GM23338 (cell line): ENCODE measurements at regions not wholly inside any gene's neighbourhood (a gene's known extent, or its start where the extent isn't known, plus 50 kb on each side); places are given as distances from the start of the nearest gene placed in this dataset.
"Not testable (repeated sequence)": the region's sequence is repeated elsewhere in the genome, so short reads cannot be mapped to it uniquely, and the experiment has no call there.

Source experiments
- ATAC-seq: fragments of 200-7000 bp; cut with Tn5 transposase; 3 replicates; pipeline ENCODE4 v1.9.1; 2020
- DNase-seq: peaks from one replicate; pipeline ENCODE4 v3.0.0-alpha.2; 2015; ENCODE audit warnings: low spot score
- H2AFZ ChIP-seq: fragments of 200-600 bp; sonication (generic); 2 replicates; pipeline ENCODE4 v1.8.0; 2016; ENCODE audit warnings: antibody characterized with exemption, mild to moderate bottlenecking, moderate library complexity
- H3F3A ChIP-seq: fragments of 200-600 bp; sonication (generic); replicated peaks from 2 replicates; pipeline ENCODE4 v1.8.0; 2017; ENCODE audit warnings: antibody characterized with exemption, mixed run types, low read depth
- H3K27ac ChIP-seq: fragments of 200-600 bp; sonication (generic); 2 replicates; pipeline ENCODE4 v1.6.1; 2016; ENCODE audit warnings: low read depth
- H3K27me3 ChIP-seq: fragments of 200-600 bp; sonication (generic); 2 replicates; pipeline ENCODE4 v1.8.0; 2016; ENCODE audit warnings: mild to moderate bottlenecking, mixed run types, moderate library complexity; ENCODE audit not compliant: insufficient read depth
- H3K36me3 ChIP-seq: fragments of 200-600 bp; sonication (generic); 2 replicates; pipeline ENCODE4 v1.8.0; 2016; ENCODE audit warnings: mild to moderate bottlenecking; ENCODE audit not compliant: insufficient read depth
- H3K4me1 ChIP-seq: fragments of 200-600 bp; sonication (generic); 2 replicates; pipeline ENCODE4 v1.8.0; 2016; ENCODE audit warnings: mild to moderate bottlenecking, moderate library complexity; ENCODE audit not compliant: insufficient read depth
- H3K4me2 ChIP-seq: fragments of 200-600 bp; sonication (generic); 2 replicates; pipeline ENCODE4 v1.7.1; 2017; ENCODE audit warnings: mixed run types
- H3K4me3 ChIP-seq: fragments of 200-600 bp; sonication (generic); 2 replicates; pipeline ENCODE4 v1.6.1; 2016; ENCODE audit warnings: mixed run types
- H3K79me2 ChIP-seq: fragments of 200-600 bp; sonication (generic); replicated peaks from 2 replicates; pipeline ENCODE4 v1.8.0; 2017; ENCODE audit warnings: mild to moderate bottlenecking; ENCODE audit not compliant: insufficient read depth
- H3K9me2 ChIP-seq: fragments of 200-600 bp; sonication (generic); 2 replicates; pipeline ENCODE4 v1.8.0; 2017; ENCODE audit not compliant: insufficient read depth
- H4K20me1 ChIP-seq: fragments of 200-600 bp; sonication (generic); replicated peaks from 2 replicates; pipeline ENCODE4 v1.8.0; 2017; ENCODE audit warnings: mild to moderate bottlenecking; ENCODE audit not compliant: insufficient read depth
- H3K27ac Mint-ChIP-seq: 2 replicates; pipeline ENCODE4 v1.8.0; 2020; ENCODE audit warnings: inconsistent platforms, mild to moderate bottlenecking, moderate library complexity, mixed read lengths
- H3K27me3 Mint-ChIP-seq: 3 replicates; pipeline ENCODE4 v1.8.0; 2022; ENCODE audit warnings: low read depth, mild to moderate bottlenecking, moderate library complexity, mixed read lengths, inconsistent platforms; ENCODE audit not compliant: insufficient read depth, poor library complexity
- H3K36me3 Mint-ChIP-seq: 3 replicates; pipeline ENCODE4 v1.8.0; 2021; ENCODE audit warnings: low read depth, mild to moderate bottlenecking, inconsistent platforms, moderate library complexity, mixed read lengths
- H3K4me1 Mint-ChIP-seq: 3 replicates; pipeline ENCODE4 v1.8.0; 2020; ENCODE audit warnings: mild to moderate bottlenecking, inconsistent platforms, mixed read lengths
- H3K4me3 Mint-ChIP-seq: 3 replicates; pipeline ENCODE4 v1.8.0; 2021; ENCODE audit warnings: moderate library complexity, mild to moderate bottlenecking, inconsistent platforms, mixed read lengths
- H3K9me3 Mint-ChIP-seq: 3 replicates; pipeline ENCODE4 v1.8.0; 2020; ENCODE audit warnings: moderate library complexity, mild to moderate bottlenecking, inconsistent platforms, mixed read lengths
- CREB1 ChIP-seq: fragments of 250-450 bp; sonication (Bioruptor Pico); IDR thresholded peaks from 2 replicates; pipeline ENCODE4 v1.5.0; 2020; ENCODE audit warnings: low read depth, mild to moderate bottlenecking, moderate library complexity
- EZH2phosphoT487 ChIP-seq: fragments of 200-600 bp; sonication (generic); IDR thresholded peaks from one replicate; pipeline ENCODE4 v1.8.1; 2018; ENCODE audit warnings: antibody characterized with exemption; ENCODE audit not compliant: unreplicated experiment
- POLR2AphosphoS5 ChIP-seq: IDR thresholded peaks from 2 replicates; pipeline ENCODE4 v1.6.1; 2016; ENCODE audit warnings: antibody characterized with exemption, low read depth
- STAT1 ChIP-seq: IDR thresholded peaks from one replicate; pipeline ENCODE4 v1.6.1; 2016; ENCODE audit warnings: antibody characterized with exemption; ENCODE audit not compliant: unreplicated experiment
- ZNF114 ChIP-seq: fragments of 250-450 bp; sonication (Bioruptor Pico); IDR thresholded peaks from 2 replicates; pipeline ENCODE4 v1.5.0; 2020; ENCODE audit warnings: mild to moderate bottlenecking, moderate library complexity
- ZNF331 ChIP-seq: fragments of 250-450 bp; sonication (Bioruptor Pico); IDR thresholded peaks from 2 replicates; pipeline ENCODE4 v1.5.0; 2020; ENCODE audit warnings: low read depth, mild to moderate bottlenecking, moderate library complexity
- TF ChIP-seq, protein P1 (sequence below): IDR thresholded peaks from 2 replicates; pipeline ENCODE4 v1.6.1; 2016; ENCODE audit warnings: antibody characterized with exemption
- TF ChIP-seq, protein P2 (sequence below), 2 experiments: fragments of 200-600 bp in 1 of 2; sonication (generic) in 1 of 2; conservative IDR thresholded peaks; 2 replicates each; pipeline versions ENCODE4 v1.5.1 to v1.6.1; 2016 to 2017; ENCODE audit warnings: antibody characterized with exemption in 2 of 2, low read depth in 2 of 2, mild to moderate bottlenecking in 2 of 2, moderate library complexity in 1 of 2
- TF ChIP-seq, protein P3 (sequence below): fragments of 250-450 bp; sonication (Bioruptor Pico); IDR thresholded peaks from 2 replicates; pipeline ENCODE4 v1.5.0; 2020; ENCODE audit warnings: mild to moderate bottlenecking, moderate library complexity

DNA sequence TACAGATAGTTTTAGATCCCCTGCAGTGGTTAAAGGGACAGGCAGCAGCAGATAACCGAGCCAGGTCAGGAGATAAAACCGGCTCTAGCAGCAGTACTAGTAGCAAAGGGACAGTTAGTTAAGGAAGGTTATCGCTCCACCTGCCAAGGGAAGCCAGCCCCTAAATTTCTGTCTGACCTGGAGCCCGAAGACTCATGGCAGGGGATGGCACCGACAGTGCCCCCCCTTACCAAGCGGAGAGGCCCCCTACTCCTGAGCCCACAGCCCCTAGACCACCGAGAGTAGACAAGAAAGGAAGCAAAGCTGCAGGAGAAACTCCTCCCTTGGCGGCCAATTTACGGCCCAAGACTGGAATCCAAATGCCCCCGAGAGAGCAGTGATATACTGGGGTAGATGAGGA, 61.3 kb upstream of the MAGEC2 start:
- Histone ChIP-seq H3K4me3 (no peak overlapping the region), H3K4me1 (peaks cover 9% of the 10 kb centered on the region; the same call in 1 of the 2 replicates), H3K79me2 (no peaks in the 10 kb centered on the region), H3K4me2 (no peak overlapping the region), H3K27ac (no peak overlapping the region), H3F3A (no peaks in the 10 kb centered on the region), H3K36me3 (no peaks in the 10 kb centered on the region), H4K20me1 (no peaks in the 10 kb centered on the region), H3K9me2 (no peaks in the 10 kb centered on the region), H3K27me3 (no peaks in the 10 kb centered on the region), H2AFZ (no peak overlapping the region)
- no peak for ATAC-seq
- no peak for DNase-seq
- Mint-ChIP-seq H3K4me1 (peaks cover 3% of the 10 kb centered on the region; the same call in 1 of the 3 replicates), H3K9me3 (peaks cover 5% of the 10 kb centered on the region; the same call in 2 of the 3 replicates), H3K36me3 (peaks cover 3% of the 10 kb centered on the region; the same call in 1 of the 3 replicates), H3K27me3 (no peaks in the 10 kb centered on the region), H3K27ac (no peak overlapping the region), H3K4me3 (no peak overlapping the region)
- TF ChIP-seq ZNF114 (CRISPR knock-in tag) (no peak), POLR2AphosphoS5 (no peak), STAT1 (no peak), ZNF331 (CRISPR knock-in tag) (no peak), CREB1 (CRISPR knock-in tag) (no peak), EZH2phosphoT487 (no peak)
- TF ChIP-seq, protein P1, sequence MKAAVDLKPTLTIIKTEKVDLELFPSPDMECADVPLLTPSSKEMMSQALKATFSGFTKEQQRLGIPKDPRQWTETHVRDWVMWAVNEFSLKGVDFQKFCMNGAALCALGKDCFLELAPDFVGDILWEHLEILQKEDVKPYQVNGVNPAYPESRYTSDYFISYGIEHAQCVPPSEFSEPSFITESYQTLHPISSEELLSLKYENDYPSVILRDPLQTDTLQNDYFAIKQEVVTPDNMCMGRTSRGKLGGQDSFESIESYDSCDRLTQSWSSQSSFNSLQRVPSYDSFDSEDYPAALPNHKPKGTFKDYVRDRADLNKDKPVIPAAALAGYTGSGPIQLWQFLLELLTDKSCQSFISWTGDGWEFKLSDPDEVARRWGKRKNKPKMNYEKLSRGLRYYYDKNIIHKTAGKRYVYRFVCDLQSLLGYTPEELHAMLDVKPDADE, result no peak
- TF ChIP-seq, protein P2, sequence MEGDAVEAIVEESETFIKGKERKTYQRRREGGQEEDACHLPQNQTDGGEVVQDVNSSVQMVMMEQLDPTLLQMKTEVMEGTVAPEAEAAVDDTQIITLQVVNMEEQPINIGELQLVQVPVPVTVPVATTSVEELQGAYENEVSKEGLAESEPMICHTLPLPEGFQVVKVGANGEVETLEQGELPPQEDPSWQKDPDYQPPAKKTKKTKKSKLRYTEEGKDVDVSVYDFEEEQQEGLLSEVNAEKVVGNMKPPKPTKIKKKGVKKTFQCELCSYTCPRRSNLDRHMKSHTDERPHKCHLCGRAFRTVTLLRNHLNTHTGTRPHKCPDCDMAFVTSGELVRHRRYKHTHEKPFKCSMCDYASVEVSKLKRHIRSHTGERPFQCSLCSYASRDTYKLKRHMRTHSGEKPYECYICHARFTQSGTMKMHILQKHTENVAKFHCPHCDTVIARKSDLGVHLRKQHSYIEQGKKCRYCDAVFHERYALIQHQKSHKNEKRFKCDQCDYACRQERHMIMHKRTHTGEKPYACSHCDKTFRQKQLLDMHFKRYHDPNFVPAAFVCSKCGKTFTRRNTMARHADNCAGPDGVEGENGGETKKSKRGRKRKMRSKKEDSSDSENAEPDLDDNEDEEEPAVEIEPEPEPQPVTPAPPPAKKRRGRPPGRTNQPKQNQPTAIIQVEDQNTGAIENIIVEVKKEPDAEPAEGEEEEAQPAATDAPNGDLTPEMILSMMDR (conservative IDR thresholded peaks at IDR 0.05; ENCODE audit: low read depth in 2 of 2), result no peak
- TF ChIP-seq, protein P3, sequence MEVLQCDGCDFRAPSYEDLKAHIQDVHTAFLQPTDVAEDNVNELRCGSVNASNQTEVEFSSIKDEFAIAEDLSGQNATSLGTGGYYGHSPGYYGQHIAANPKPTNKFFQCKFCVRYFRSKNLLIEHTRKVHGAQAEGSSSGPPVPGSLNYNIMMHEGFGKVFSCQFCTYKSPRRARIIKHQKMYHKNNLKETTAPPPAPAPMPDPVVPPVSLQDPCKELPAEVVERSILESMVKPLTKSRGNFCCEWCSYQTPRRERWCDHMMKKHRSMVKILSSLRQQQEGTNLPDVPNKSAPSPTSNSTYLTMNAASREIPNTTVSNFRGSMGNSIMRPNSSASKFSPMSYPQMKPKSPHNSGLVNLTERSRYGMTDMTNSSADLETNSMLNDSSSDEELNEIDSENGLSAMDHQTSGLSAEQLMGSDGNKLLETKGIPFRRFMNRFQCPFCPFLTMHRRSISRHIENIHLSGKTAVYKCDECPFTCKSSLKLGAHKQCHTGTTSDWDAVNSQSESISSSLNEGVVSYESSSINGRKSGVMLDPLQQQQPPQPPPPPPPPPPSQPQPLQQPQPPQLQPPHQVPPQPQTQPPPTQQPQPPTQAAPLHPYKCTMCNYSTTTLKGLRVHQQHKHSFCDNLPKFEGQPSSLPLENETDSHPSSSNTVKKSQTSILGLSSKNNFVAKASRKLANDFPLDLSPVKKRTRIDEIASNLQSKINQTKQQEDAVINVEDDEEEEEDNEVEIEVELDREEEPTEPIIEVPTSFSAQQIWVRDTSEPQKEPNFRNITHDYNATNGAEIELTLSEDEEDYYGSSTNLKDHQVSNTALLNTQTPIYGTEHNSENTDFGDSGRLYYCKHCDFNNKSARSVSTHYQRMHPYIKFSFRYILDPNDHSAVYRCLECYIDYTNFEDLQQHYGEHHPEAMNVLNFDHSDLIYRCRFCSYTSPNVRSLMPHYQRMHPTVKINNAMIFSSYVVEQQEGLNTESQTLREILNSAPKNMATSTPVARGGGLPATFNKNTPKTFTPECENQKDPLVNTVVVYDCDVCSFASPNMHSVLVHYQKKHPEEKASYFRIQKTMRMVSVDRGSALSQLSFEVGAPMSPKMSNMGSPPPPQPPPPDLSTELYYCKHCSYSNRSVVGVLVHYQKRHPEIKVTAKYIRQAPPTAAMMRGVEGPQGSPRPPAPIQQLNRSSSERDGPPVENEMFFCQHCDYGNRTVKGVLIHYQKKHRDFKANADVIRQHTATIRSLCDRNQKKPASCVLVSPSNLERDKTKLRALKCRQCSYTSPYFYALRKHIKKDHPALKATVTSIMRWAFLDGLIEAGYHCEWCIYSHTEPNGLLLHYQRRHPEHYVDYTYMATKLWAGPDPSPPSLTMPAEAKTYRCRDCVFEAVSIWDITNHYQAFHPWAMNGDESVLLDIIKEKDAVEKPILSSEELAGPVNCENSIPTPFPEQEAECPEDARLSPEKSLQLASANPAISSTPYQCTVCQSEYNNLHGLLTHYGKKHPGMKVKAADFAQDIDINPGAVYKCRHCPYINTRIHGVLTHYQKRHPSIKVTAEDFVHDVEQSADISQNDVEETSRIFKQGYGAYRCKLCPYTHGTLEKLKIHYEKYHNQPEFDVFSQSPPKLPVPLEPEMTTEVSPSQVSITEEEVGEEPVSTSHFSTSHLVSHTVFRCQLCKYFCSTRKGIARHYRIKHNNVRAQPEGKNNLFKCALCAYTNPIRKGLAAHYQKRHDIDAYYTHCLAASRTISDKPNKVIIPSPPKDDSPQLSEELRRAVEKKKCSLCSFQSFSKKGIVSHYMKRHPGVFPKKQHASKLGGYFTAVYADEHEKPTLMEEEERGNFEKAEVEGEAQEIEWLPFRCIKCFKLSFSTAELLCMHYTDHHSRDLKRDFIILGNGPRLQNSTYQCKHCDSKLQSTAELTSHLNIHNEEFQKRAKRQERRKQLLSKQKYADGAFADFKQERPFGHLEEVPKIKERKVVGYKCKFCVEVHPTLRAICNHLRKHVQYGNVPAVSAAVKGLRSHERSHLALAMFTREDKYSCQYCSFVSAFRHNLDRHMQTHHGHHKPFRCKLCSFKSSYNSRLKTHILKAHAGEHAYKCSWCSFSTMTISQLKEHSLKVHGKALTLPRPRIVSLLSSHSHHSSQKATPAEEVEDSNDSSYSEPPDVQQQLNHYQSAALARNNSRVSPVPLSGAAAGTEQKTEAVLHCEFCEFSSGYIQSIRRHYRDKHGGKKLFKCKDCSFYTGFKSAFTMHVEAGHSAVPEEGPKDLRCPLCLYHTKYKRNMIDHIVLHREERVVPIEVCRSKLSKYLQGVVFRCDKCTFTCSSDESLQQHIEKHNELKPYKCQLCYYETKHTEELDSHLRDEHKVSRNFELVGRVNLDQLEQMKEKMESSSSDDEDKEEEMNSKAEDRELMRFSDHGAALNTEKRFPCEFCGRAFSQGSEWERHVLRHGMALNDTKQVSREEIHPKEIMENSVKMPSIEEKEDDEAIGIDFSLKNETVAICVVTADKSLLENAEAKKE, result no peak

DNA sequence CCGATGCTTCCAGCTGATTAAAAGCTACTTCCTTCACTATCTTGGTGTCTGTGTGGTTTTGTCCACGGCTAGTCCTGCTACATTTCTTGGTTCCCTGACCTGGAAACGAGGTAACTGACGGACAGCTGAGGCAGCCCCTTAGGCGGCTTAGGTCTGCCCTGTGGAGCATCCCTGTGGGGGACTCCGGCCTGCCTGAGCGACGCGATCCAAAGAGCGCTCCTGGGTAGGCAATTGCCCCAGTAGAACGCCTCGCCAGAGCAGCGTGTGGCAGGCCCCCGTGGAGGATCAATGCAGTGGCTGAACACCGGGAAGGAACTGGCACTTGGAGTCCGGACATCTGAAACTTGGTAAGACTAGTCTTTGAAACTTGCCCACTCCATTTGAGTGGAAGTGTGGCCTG, 60.5 kb upstream of the MAGEC2 start:
- H3K27ac ChIP-seq, H3K36me3 ChIP-seq, H3K27ac Mint-ChIP-seq, ATAC-seq, H3K4me2 ChIP-seq, H3K79me2 ChIP-seq, DNase-seq, H3K27me3 ChIP-seq, H3K4me3 Mint-ChIP-seq, H3K9me2 ChIP-seq, H3K4me1 Mint-ChIP-seq, H3K9me3 Mint-ChIP-seq, H2AFZ ChIP-seq, H3K36me3 Mint-ChIP-seq, H3K4me1 ChIP-seq, H3F3A ChIP-seq, H3K4me3 ChIP-seq, H4K20me1 ChIP-seq, H3K27me3 Mint-ChIP-seq: not testable (repeated sequence)
